Heart left ventricle (tissue), 16 donors: ENCODE measurements at regions not wholly inside any gene's neighbourhood (a gene's known extent, or its start where the extent isn't known, plus 50 kb on each side); places are given as distances from the start of the nearest gene placed in this dataset.

ENCODE experiments used
- ATAC-seq, 4 donors: fragments of 200-7000 bp; cut with Tn5 transposase; one replicate each; pipeline ENCODE4 v1.9.1; 2020 to 2022; ENCODE audit warnings: moderate library complexity in 4 of 4, mild to moderate bottlenecking in 3 of 4, moderate number of reproducible peaks in 1 of 4
- DNase-seq, 5 donors: peaks; one replicate each; pipeline ENCODE4 v3.0.0-alpha.2; 2020
- H3K27ac ChIP-seq, 12 donors: fragments of 200-600 bp; sonication (generic) in 4 of 12; one replicate each; pipeline versions ENCODE4 v1.5.0 to v1.8.0; 2016 to 2022; ENCODE audit warnings: mild to moderate bottlenecking in 2 of 12
- H3K27me3 ChIP-seq, 9 donors: fragments of 200-600 bp; sonication (generic) in 2 of 9; one replicate each; pipeline versions ENCODE4 v1.5.1 to v1.8.0; 2016 to 2022; ENCODE audit warnings: mild to moderate bottlenecking in 3 of 9
- H3K36me3 ChIP-seq, 9 donors: fragments of 200-600 bp; sonication (generic) in 2 of 9; one replicate each; pipeline versions ENCODE4 v1.5.0 to v1.8.0; 2018 to 2022; ENCODE audit warnings: mild to moderate bottlenecking in 2 of 9
- H3K4me1 ChIP-seq, 12 donors: fragments of 200-600 bp; sonication (generic) in 4 of 12; one replicate each; pipeline versions ENCODE4 v1.5.0 to v1.8.0; 2016 to 2022; ENCODE audit warnings: mild to moderate bottlenecking in 3 of 12
- H3K4me3 ChIP-seq, 12 donors: fragments of 200-600 bp; sonication (generic) in 4 of 12; one replicate each; pipeline versions ENCODE4 v1.5.0 to v1.8.0; 2017 to 2022; ENCODE audit warnings: mild to moderate bottlenecking in 9 of 12, moderate library complexity in 4 of 12
- H3K9me3 ChIP-seq, 12 donors: fragments of 200-600 bp; sonication (generic) in 4 of 12; one replicate each; pipeline versions ENCODE4 v1.5.0 to v1.8.0; 2016 to 2022; ENCODE audit warnings: mild to moderate bottlenecking in 1 of 12
- POLR2A ChIP-seq, 2 donors: fragments of 450-650 bp; IDR thresholded peaks; one replicate each; pipeline ENCODE4 v1.6.1; 2017; ENCODE audit warnings: antibody characterized with exemption in 2 of 2, mild to moderate bottlenecking in 2 of 2, moderate library complexity in 2 of 2
- WGBS, 4 donors: extraction: QIAGEN DNeasy Blood & Tissue Kit in 2 of 4; methylation state at CpG; one replicate each; pipeline versions ENCODE4 v1.1.5 to v1.1.7; 2013 to 2018; 5-methylcytosine and 5-hydroxymethylcytosine counted together
- intact Hi-C, 10 donors: fragments of 100-400 bp; cut with DNase I; formaldehyde crosslinking; loops; one replicate each; pipeline versions ENCODE4 v1.11.1 to v1.14.2; 2022
- TF ChIP-seq, protein P1 (sequence below), 12 donors: fragments of 200-600 bp; sonication (generic) in 4 of 12; IDR thresholded peaks; one replicate each; pipeline versions ENCODE4 v1.5.0 to v1.8.0; 2018 to 2022; ENCODE audit warnings: antibody characterized with exemption in 12 of 12, mild to moderate bottlenecking in 5 of 12
- donor health status: ischemic (EF 13 %, LVEDD 7.1; RV severe dilation, severe dysfunction).
- donor health status: healthy with polysubstance abuse.
- donor health status: DM: no; HTN: yes; CAD: no.
- donor health status: DM: no; HTN: no; CAD: no.
- donor health status: ischemic (EF 25% LVEDD 6.9; RV normal size, moderate dysfunction).
- donor health status: ischemic (EF 25% LVEDD 5.7; RV mildly dilated, moderate dysfunction).
- donor health status: healthy.
- donor health status: DM: yes; HTN: yes; CAD: no.
- donor health status: ischemic (EF 35%, LVEDD 5.7; RV mildly dilated, moderate dysfunction).
- donor health status: nonischemic (EF 11% LVEDD 7.7; RV severe dilation, severe dysfunction).
- donor health status: DM: yes; HTN: yes; CAD: no.
- donor health status: PGD.
- donor health status: ischemic (EF 29% LVEDD 5.4; RV normal size, mild dysfunction).
- donor health status: nonischemic (EF 23%, LVEDD 6.1; RV moderate dilation, normal function).

DNA sequence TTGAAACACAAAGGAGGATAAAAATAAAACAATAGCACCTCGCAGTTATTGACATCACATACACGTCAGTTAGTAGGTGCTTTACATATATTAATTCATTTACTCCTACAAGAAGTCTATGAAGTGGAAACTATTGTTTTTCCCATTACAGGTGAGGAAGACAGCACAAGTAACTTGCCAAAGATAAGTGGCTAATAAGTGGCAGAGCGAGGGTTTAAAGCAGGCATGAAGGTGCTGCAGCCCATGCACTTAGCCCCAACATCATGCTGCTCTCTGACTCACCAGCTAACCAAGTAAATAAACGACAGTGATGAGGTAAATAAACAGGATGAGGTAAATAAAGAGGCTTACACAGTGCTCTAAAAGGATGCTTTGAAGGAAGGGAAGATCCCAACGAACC, 498.6 kb upstream of the ZEB2 start:
- DNase-seq: no peak
- intact Hi-C loops: no loop called here
- Histone ChIP-seq H3K9me3 (no peaks in the 10 kb centered on the region), H3K4me1 (peaks cover 0 to 18% (median 6%) of the 10 kb centered on the region in 12 donors), H3K4me3 (no peak overlapping the region), H3K27me3 (no peaks in the 10 kb centered on the region), H3K27ac (no peak overlapping the region), H3K36me3 (no peaks in the 10 kb centered on the region)
- no peak for ATAC-seq
- WGBS, 4 donors: 69 to 78% (median 73%) methylated on average over 5 of the region's 5 CpGs
- TF ChIP-seq POLR2A (IDR thresholded peaks at IDR 0.05): no peak
- TF ChIP-seq, protein P1, sequence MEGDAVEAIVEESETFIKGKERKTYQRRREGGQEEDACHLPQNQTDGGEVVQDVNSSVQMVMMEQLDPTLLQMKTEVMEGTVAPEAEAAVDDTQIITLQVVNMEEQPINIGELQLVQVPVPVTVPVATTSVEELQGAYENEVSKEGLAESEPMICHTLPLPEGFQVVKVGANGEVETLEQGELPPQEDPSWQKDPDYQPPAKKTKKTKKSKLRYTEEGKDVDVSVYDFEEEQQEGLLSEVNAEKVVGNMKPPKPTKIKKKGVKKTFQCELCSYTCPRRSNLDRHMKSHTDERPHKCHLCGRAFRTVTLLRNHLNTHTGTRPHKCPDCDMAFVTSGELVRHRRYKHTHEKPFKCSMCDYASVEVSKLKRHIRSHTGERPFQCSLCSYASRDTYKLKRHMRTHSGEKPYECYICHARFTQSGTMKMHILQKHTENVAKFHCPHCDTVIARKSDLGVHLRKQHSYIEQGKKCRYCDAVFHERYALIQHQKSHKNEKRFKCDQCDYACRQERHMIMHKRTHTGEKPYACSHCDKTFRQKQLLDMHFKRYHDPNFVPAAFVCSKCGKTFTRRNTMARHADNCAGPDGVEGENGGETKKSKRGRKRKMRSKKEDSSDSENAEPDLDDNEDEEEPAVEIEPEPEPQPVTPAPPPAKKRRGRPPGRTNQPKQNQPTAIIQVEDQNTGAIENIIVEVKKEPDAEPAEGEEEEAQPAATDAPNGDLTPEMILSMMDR (IDR thresholded peaks at IDR 0.05): no peak

DNA sequence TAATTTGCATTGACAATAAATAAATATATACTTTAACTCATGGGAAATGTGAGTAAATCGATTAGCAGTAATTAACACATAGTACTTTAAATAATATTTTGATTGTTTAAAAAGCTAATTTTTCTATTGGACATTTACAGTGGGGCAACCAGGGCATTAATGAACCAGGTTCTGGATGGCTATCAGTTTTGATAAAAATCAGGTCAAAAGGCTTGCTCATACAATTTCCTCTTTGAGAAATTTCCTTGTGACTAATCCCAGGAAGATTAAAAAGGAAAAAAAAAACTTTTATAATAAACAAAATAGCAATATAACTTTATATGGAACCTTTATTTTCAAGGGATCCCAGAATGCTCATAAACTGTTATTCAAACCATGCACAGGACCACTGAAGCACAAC, 497.2 kb upstream of the ZEB2 start:
- WGBS, 4 donors: 81 to 91% (median 86%) methylated on average over 1 of the region's 1 CpG
- no peaks in the 10 kb centered on the region for H3K9me3 ChIP-seq
- no peak for DNase-seq
- H3K4me1 ChIP-seq: peaks cover 0 to 19% (median 5%) of the 10 kb centered on the region in 12 donors
- intact Hi-C loops: no loop called here
- H3K27me3 ChIP-seq: no peaks in the 10 kb centered on the region
- TF ChIP-seq, protein P1 (IDR thresholded peaks at IDR 0.05): no peak
- no peak for TF ChIP-seq POLR2A (IDR thresholded peaks at IDR 0.05)
- H3K4me3 ChIP-seq: no peak overlapping the region
- no peak overlapping the region for H3K27ac ChIP-seq
- ATAC-seq: no peak
- H3K36me3 ChIP-seq: no peaks in the 10 kb centered on the region

DNA sequence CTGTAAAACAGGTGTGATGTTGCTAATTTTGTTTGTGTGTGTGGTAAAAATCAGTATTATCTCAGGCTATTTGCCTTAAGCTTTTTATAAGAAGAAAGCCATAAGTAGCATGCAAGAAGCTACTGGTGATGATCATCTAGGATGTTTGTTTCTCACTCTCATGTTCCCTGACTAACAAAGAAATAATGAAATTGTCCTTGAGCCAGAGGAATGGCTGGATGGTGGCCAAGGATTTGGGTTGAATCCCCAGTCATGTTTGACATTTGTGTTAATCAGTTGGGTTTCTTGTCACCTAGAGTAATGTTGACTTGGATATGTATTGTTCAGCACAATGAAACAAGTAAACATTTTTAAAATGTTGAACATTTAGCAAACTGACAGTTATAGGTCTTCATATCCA, 496.8 kb upstream of the ZEB2 start:
- Histone ChIP-seq H3K9me3 (no peaks in the 10 kb centered on the region), H3K4me3 (no peak overlapping the region), H3K27ac (no peak overlapping the region), H3K4me1 (peaks cover 0 to 18% (median 5%) of the 10 kb centered on the region in 12 donors), H3K36me3 (no peaks in the 10 kb centered on the region), H3K27me3 (no peaks in the 10 kb centered on the region)
- TF ChIP-seq, protein P1 (IDR thresholded peaks at IDR 0.05): no peak
- TF ChIP-seq POLR2A (IDR thresholded peaks at IDR 0.05): no peak
- intact Hi-C loops: no loop called here
- DNase-seq (no peak), ATAC-seq (no peak)

- no peaks in the 10 kb centered on the region for H3K36me3 ChIP-seq
- no peaks in the 10 kb centered on the region for H3K9me3 ChIP-seq
- H3K27ac ChIP-seq: no peak overlapping the region
- H3K4me1 ChIP-seq: peaks cover 0 to 17% (median 3%) of the 10 kb centered on the region in 12 donors
- TF ChIP-seq, protein P1 (IDR thresholded peaks at IDR 0.05): no peak
- no peak for TF ChIP-seq POLR2A (IDR thresholded peaks at IDR 0.05)
- no peak for ATAC-seq
- no peak for DNase-seq
- no peaks in the 10 kb centered on the region for H3K27me3 ChIP-seq
- intact Hi-C loops: no loop called here
- H3K4me3 ChIP-seq: no peak overlapping the region
- 94 to 98% (median 97%) methylated on average over 2 of the region's 2 CpGs for WGBS, 4 donors
These were observed 495.6 kb upstream of the ZEB2 start for GRCh38 chr2:145015561-145015960.
